Gastroesophageal sphincter (tissue), 4 donors: ENCODE measurements at regions not wholly inside any gene's neighbourhood (a gene's known extent, or its start where the extent isn't known, plus 50 kb on each side); places are given as distances from the start of the nearest gene placed in this dataset.

Source experiments
- ATAC-seq: fragments of 150-250 bp; one replicate; pipeline ENCODE4 v1.9.1; 2016; ENCODE audit warnings: mild to moderate bottlenecking, moderate library complexity
- H3K27ac ChIP-seq, 4 donors: fragments of 200-600 bp; sonication (generic) in 3 of 4; 1 replicate in 3 of 4; 2 replicates in 1 of 4; pipeline ENCODE4 v1.5.1; 2016 to 2019
- H3K27me3 ChIP-seq: fragments of 200-600 bp; sonication (generic); one replicate; pipeline ENCODE4 v1.5.1; 2019
- H3K36me3 ChIP-seq, 2 donors: fragments of 200-600 bp; sonication (generic); one replicate each; pipeline ENCODE4 v1.5.1; 2019; ENCODE audit warnings: control low read depth in 1 of 2
- H3K4me1 ChIP-seq, 3 donors: fragments of 200-600 bp; sonication (generic); 1 replicate in 2 of 3; 2 replicates in 1 of 3; pipeline ENCODE4 v1.5.1; 2016 to 2019; ENCODE audit warnings: control low read depth in 2 of 3
- H3K4me3 ChIP-seq, 2 donors: fragments of 200-600 bp; sonication (generic); one replicate each; pipeline ENCODE4 v1.5.1; 2019; ENCODE audit warnings: mild to moderate bottlenecking in 1 of 2, moderate library complexity in 1 of 2
- H3K9me3 ChIP-seq, 3 donors: fragments of 200-600 bp; sonication (generic); one replicate each; pipeline ENCODE4 v1.5.1; 2017 to 2019; ENCODE audit warnings: control low read depth in 2 of 3
- CTCF ChIP-seq, 4 experiments: fragments of 200-600 bp in 2 of 4; fragments of 450-650 bp in 2 of 4; sonication (generic) in 1 of 4; IDR thresholded peaks; one replicate each; pipeline ENCODE4 v1.5.1; 2017 to 2019; ENCODE audit warnings: antibody characterized with exemption in 4 of 4, mild to moderate bottlenecking in 2 of 4, moderate library complexity in 2 of 4
- EP300 ChIP-seq: sonication (generic); formaldehyde crosslinking; IDR thresholded peaks from one replicate; pipeline ENCODE4 v1.6.1; 2017; ENCODE audit warnings: antibody characterized with exemption, mild to moderate bottlenecking
- POLR2A ChIP-seq, 2 donors: fragments of 450-650 bp; IDR thresholded peaks; one replicate each; pipeline ENCODE4 v1.6.1; 2017; ENCODE audit warnings: antibody characterized with exemption in 2 of 2, mild to moderate bottlenecking in 2 of 2, moderate library complexity in 1 of 2
- POLR2AphosphoS5 ChIP-seq: sonication (generic); formaldehyde crosslinking; IDR thresholded peaks from one replicate; pipeline ENCODE4 v1.6.1; 2017; ENCODE audit warnings: antibody characterized with exemption
- WGBS, 2 donors: methylation state at CpG; one replicate each; pipeline ENCODE4 v1.1.5; 2018; ENCODE audit warnings: low coverage in 1 of 2; 5-methylcytosine and 5-hydroxymethylcytosine counted together

- H3K4me1 ChIP-seq = no peaks in the 10 kb centered on the region
- WGBS, 2 donors = 85 to 92% methylated on average over 9 to 13 of the region's 22 CpGs
- no peak for ATAC-seq
Observed at GRCh38 chr3:19749448-19750017, 184.5 kb downstream of the EFHB start.

GRCh38 chr3:19748782-19749447 is 185.1 kb downstream of the EFHB start:
- H3K4me1 ChIP-seq = no peaks in the 10 kb centered on the region
- no peaks in the 10 kb centered on the region for H3K36me3 ChIP-seq
- H3K9me3 ChIP-seq = peaks cover 0 to 14% (median 0%) of the 10 kb centered on the region in 3 donors
- no peak overlapping the region for H3K4me3 ChIP-seq
- no peak for ATAC-seq
- no peak overlapping the region for H3K27ac ChIP-seq
- no peaks in the 10 kb centered on the region for H3K27me3 ChIP-seq
- TF ChIP-seq POLR2AphosphoS5 (no peak), EP300 (no peak), POLR2A (IDR thresholded peaks at IDR 0.05) (no peak), CTCF (IDR thresholded peaks at IDR 0.05) (no peak)
- WGBS, 2 donors = 80 to 98% methylated on average over 1 to 6 of the region's 17 CpGs

More at GRCh38 chr3:19749448-19750017, 184.5 kb downstream of the EFHB start:
- no peak overlapping the region for H3K4me3 ChIP-seq
- no peaks in the 10 kb centered on the region for H3K36me3 ChIP-seq
- TF ChIP-seq POLR2AphosphoS5 = no peak
- no peak for TF ChIP-seq EP300
- no peak for TF ChIP-seq CTCF (IDR thresholded peaks at IDR 0.05)
- TF ChIP-seq POLR2A (IDR thresholded peaks at IDR 0.05) = no peak
- peaks cover 0 to 14% (median 0%) of the 10 kb centered on the region in 3 donors for H3K9me3 ChIP-seq
- no peak overlapping the region for H3K27ac ChIP-seq
- no peaks in the 10 kb centered on the region for H3K27me3 ChIP-seq

GRCh38 chr3:19744047-19744446 is 190.0 kb downstream of the EFHB start:
- TF ChIP-seq POLR2AphosphoS5 (no peak), CTCF (IDR thresholded peaks at IDR 0.05) (no peak), EP300 (no peak), POLR2A (IDR thresholded peaks at IDR 0.05) (no peak)
- H3K4me3 ChIP-seq = no peak overlapping the region
- no peaks in the 10 kb centered on the region for H3K27me3 ChIP-seq
- no peaks in the 10 kb centered on the region for H3K36me3 ChIP-seq
- 72 to 84% methylated on average over 3 of the region's 3 CpGs for WGBS, 2 donors
- peaks cover 0 to 6% (median 0%) of the 10 kb centered on the region in 3 donors for H3K9me3 ChIP-seq
- ATAC-seq = no peak
- H3K4me1 ChIP-seq = no peaks in the 10 kb centered on the region
- no peak overlapping the region for H3K27ac ChIP-seq

- no peak for ATAC-seq
- no peaks in the 10 kb centered on the region for H3K9me3 ChIP-seq
- TF ChIP-seq POLR2AphosphoS5 = no peak
- TF ChIP-seq POLR2A (IDR thresholded peaks at IDR 0.05) = no peak
- TF ChIP-seq EP300 = no peak
- TF ChIP-seq CTCF (IDR thresholded peaks at IDR 0.05) = no peak
- no peaks in the 10 kb centered on the region for H3K4me1 ChIP-seq
- no peak overlapping the region for H3K27ac ChIP-seq
- H3K36me3 ChIP-seq = no peaks in the 10 kb centered on the region
- H3K4me3 ChIP-seq = no peak overlapping the region
- H3K27me3 ChIP-seq = no peaks in the 10 kb centered on the region
Observed at GRCh38 chr3:19742935-19743334, 191.1 kb downstream of the EFHB start.

- WGBS, 2 donors = 64 to 68% methylated on average over 3 of the region's 3 CpGs
- no peak overlapping the region for H3K4me3 ChIP-seq
- H3K27me3 ChIP-seq = no peaks in the 10 kb centered on the region
- TF ChIP-seq POLR2A (IDR thresholded peaks at IDR 0.05) (no peak), POLR2AphosphoS5 (no peak), EP300 (no peak), CTCF (IDR thresholded peaks at IDR 0.05) (no peak)
- H3K4me1 ChIP-seq = no peaks in the 10 kb centered on the region
- ATAC-seq = no peak
- no peak overlapping the region for H3K27ac ChIP-seq
- H3K9me3 ChIP-seq = no peaks in the 10 kb centered on the region
- no peaks in the 10 kb centered on the region for H3K36me3 ChIP-seq
Observed at GRCh38 chr3:19739504-19739903, 194.5 kb downstream of the EFHB start.
